ENCODE measurements at regions not wholly inside any gene's neighbourhood (a gene's known extent, or its start where the extent isn't known, plus 50 kb on each side); places are given as distances from the start of the nearest gene placed in this dataset.

GRCh38 chr13:99725644-99726043 is 224.4 kb downstream of the TM9SF2 start:
- Histone ChIP-seq H3K36me3 (ENCODE audit: control insufficient read depth in 2 of 2, extremely low read depth in 1 of 2, insufficient read depth in 2 of 2, low read length in 2 of 2) (no peaks in the 10 kb centered on the region), H3K4me3 (ENCODE audit: control insufficient read depth in 2 of 3, extremely low read depth in 1 of 3, insufficient read depth in 2 of 3, low read depth in 1 of 3, low read length in 3 of 3) (no peak overlapping the region), H3K9me3 (ENCODE audit: control insufficient read depth, low read depth, low read length) (no peaks in the 10 kb centered on the region), H3K27ac (ENCODE audit: control insufficient read depth, insufficient read depth, low read length) (no peak overlapping the region), H3K9me1 (ENCODE audit: control insufficient read depth, extremely low read depth, insufficient read depth, low read length) (no peaks in the 10 kb centered on the region), H3K79me2 (ENCODE audit: control insufficient read depth, insufficient read depth, low read length) (no peaks in the 10 kb centered on the region), H3K4me2 (ENCODE audit: control insufficient read depth, extremely low read depth, insufficient read depth, low read depth, low read length) (no peak overlapping the region), H4K20me1 (ENCODE audit: control insufficient read depth, extremely low read depth, insufficient read depth, low read length) (no peaks in the 10 kb centered on the region), H2AFZ (ENCODE audit: control insufficient read depth, low read length) (no peak overlapping the region), H3K27me3 (ENCODE audit: control insufficient read depth, extremely low read depth, insufficient read depth, low read length) (no peaks in the 10 kb centered on the region), H3K9ac (ENCODE audit: control insufficient read depth, extremely low read depth, insufficient read depth, low read length) (no peak overlapping the region), H3K4me1 (ENCODE audit: control insufficient read depth, extremely low read depth, insufficient read depth, low read length) (no peaks in the 10 kb centered on the region)
- dilution Hi-C loops (cut with MboI; ENCODE audit: extremely low pct_ligation_motif_present, low sequenced_read_pairs): no loop called here
- TF ChIP-seq EZH2 (IDR thresholded peaks at IDR 0.05; ENCODE audit: low read length) (no peak), CTCF (optimal IDR thresholded peaks at IDR 0.05 in 1 of 3, IDR thresholded peaks at IDR 0.05 in 1 of 3, conservative IDR thresholded peaks at IDR 0.05 in 1 of 3; ENCODE audit: extremely low read depth in 1 of 3, insufficient read depth in 2 of 3, low read length in 3 of 3) (no peak)
- FAIRE-seq: no peak
- no peak for DNase-seq (ENCODE audit: low read depth, low spot score)

- FAIRE-seq (no peak), DNase-seq (ENCODE audit: low read depth, low spot score) (no peak)
- no peaks in the 10 kb centered on the region for H3K9me3 ChIP-seq (ENCODE audit: control insufficient read depth, low read depth, low read length)
- H3K4me1 ChIP-seq (ENCODE audit: control insufficient read depth, extremely low read depth, insufficient read depth, low read length): no peaks in the 10 kb centered on the region
- H3K9ac ChIP-seq (ENCODE audit: control insufficient read depth, extremely low read depth, insufficient read depth, low read length): no peak overlapping the region
- no peaks in the 10 kb centered on the region for H3K36me3 ChIP-seq (ENCODE audit: control insufficient read depth in 2 of 2, extremely low read depth in 1 of 2, insufficient read depth in 2 of 2, low read length in 2 of 2)
- no peak overlapping the region for H3K4me3 ChIP-seq (ENCODE audit: control insufficient read depth in 2 of 3, extremely low read depth in 1 of 3, insufficient read depth in 2 of 3, low read depth in 1 of 3, low read length in 3 of 3)
- no peak overlapping the region for H2AFZ ChIP-seq (ENCODE audit: control insufficient read depth, low read length)
- no peaks in the 10 kb centered on the region for H3K79me2 ChIP-seq (ENCODE audit: control insufficient read depth, insufficient read depth, low read length)
- H3K4me2 ChIP-seq (ENCODE audit: control insufficient read depth, extremely low read depth, insufficient read depth, low read depth, low read length): no peak overlapping the region
- no peak overlapping the region for H3K27ac ChIP-seq (ENCODE audit: control insufficient read depth, insufficient read depth, low read length)
- no peaks in the 10 kb centered on the region for H4K20me1 ChIP-seq (ENCODE audit: control insufficient read depth, extremely low read depth, insufficient read depth, low read length)
- TF ChIP-seq CTCF (optimal IDR thresholded peaks at IDR 0.05 in 1 of 3, IDR thresholded peaks at IDR 0.05 in 1 of 3, conservative IDR thresholded peaks at IDR 0.05 in 1 of 3; ENCODE audit: extremely low read depth in 1 of 3, insufficient read depth in 2 of 3, low read length in 3 of 3) (no peak), EZH2 (IDR thresholded peaks at IDR 0.05; ENCODE audit: low read length) (no peak)
- dilution Hi-C loops (cut with MboI; ENCODE audit: extremely low pct_ligation_motif_present, low sequenced_read_pairs): no loop called here
- H3K27me3 ChIP-seq (ENCODE audit: control insufficient read depth, extremely low read depth, insufficient read depth, low read length): no peaks in the 10 kb centered on the region
- H3K9me1 ChIP-seq (ENCODE audit: control insufficient read depth, extremely low read depth, insufficient read depth, low read length): no peaks in the 10 kb centered on the region
Observed at GRCh38 chr13:99724633-99725517, 223.6 kb downstream of the TM9SF2 start.
